Esophagus muscularis mucosa (tissue), 4 donors: ENCODE measurements at regions not wholly inside any gene's neighbourhood (a gene's known extent, or its start where the extent isn't known, plus 50 kb on each side); places are given as distances from the start of the nearest gene placed in this dataset.

Source experiments
- DNase-seq: peaks from one replicate; pipeline ENCODE4 v3.0.0-alpha.2; 2017; ENCODE audit errors: extremely low spot score
- H3K27ac ChIP-seq, 4 donors: fragments of 200-600 bp; sonication (generic); replicated peaks in 1 of 4; 1 replicate in 3 of 4; 2 replicates in 1 of 4; pipeline ENCODE4 v1.5.1; 2016 to 2019; ENCODE audit warnings: mild to moderate bottlenecking in 1 of 4
- H3K27me3 ChIP-seq, 4 donors: fragments of 200-600 bp; sonication (generic); one replicate each; pipeline versions ENCODE4 v1.5.1 to v1.6.0; 2016 to 2019
- H3K36me3 ChIP-seq, 4 donors: fragments of 200-600 bp; sonication (generic); one replicate each; pipeline ENCODE4 v1.5.1; 2016 to 2019
- H3K4me1 ChIP-seq, 4 donors: fragments of 200-600 bp; sonication (generic); one replicate each; pipeline ENCODE4 v1.5.1; 2016 to 2019
- H3K4me3 ChIP-seq, 4 donors: fragments of 200-600 bp; sonication (generic); 1 replicate in 2 of 4; 2 replicates in 2 of 4; pipeline ENCODE4 v1.5.1; 2016 to 2019; ENCODE audit warnings: mild to moderate bottlenecking in 4 of 4, moderate library complexity in 1 of 4
- H3K9me3 ChIP-seq, 4 donors: fragments of 200-600 bp; sonication (generic); 1 replicate in 3 of 4; 2 replicates in 1 of 4; pipeline ENCODE4 v1.5.1; 2016 to 2019
- EP300 ChIP-seq: sonication (generic); formaldehyde crosslinking; IDR thresholded peaks from one replicate; pipeline ENCODE4 v1.6.1; 2017; ENCODE audit warnings: antibody characterized with exemption
- POLR2A ChIP-seq: fragments of 450-650 bp; IDR thresholded peaks from one replicate; pipeline ENCODE4 v1.6.1; 2017; ENCODE audit warnings: antibody characterized with exemption, moderate library complexity, mild to moderate bottlenecking, low read depth
- POLR2AphosphoS5 ChIP-seq, 2 donors: sonication (generic); formaldehyde crosslinking; IDR thresholded peaks; one replicate each; pipeline ENCODE4 v1.6.1; 2017; ENCODE audit warnings: antibody characterized with exemption in 2 of 2
- WGBS: methylation state at CpG from one replicate; pipeline ENCODE4 v1.1.5; 2018; 5-methylcytosine and 5-hydroxymethylcytosine counted together
- intact Hi-C: fragments of 100-400 bp; cut with DNase I; formaldehyde crosslinking; loops from one replicate; pipeline ENCODE4 v1.15.1; 2023
- TF ChIP-seq, protein P1 (sequence below), 3 experiments: fragments of 200-600 bp in 2 of 3; fragments of 450-650 bp in 1 of 3; sonication (generic) in 2 of 3; IDR thresholded peaks; one replicate each; pipeline ENCODE4 v1.5.1; 2017 to 2019; ENCODE audit warnings: antibody characterized with exemption in 3 of 3, mild to moderate bottlenecking in 2 of 3, moderate library complexity in 1 of 3

DNA sequence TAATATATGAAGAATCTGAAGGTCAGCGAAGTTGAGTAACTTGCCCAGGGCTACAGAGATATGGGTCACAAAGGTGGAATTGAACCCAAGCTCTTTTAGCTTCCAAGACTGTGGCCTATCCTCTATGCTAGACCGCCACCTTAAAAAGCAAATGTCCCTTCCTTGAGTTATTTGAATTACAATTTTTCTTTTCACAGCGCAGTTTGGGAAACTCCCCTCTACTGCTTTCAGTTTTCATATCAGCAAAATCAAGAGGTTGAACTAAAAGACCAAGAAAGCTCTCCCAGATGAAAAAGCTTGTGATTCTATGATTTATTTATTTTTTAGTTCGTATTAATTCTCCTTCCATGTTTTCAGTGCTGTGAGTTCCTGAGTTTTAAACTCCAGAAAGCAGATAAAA is 174.5 kb upstream of the C1QTNF7 start:
- Histone ChIP-seq H3K27me3 (no peaks in the 10 kb centered on the region), H3K9me3 (no peaks in the 10 kb centered on the region), H3K4me1 (no peaks in the 10 kb centered on the region), H3K27ac (no peak overlapping the region), H3K4me3 (no peak overlapping the region), H3K36me3 (no peaks in the 10 kb centered on the region)
- no peak for DNase-seq
- intact Hi-C loops = no loop called here
- TF ChIP-seq POLR2A (no peak), EP300 (no peak), POLR2AphosphoS5 (IDR thresholded peaks at IDR 0.05) (no peak)
- TF ChIP-seq, protein P1, sequence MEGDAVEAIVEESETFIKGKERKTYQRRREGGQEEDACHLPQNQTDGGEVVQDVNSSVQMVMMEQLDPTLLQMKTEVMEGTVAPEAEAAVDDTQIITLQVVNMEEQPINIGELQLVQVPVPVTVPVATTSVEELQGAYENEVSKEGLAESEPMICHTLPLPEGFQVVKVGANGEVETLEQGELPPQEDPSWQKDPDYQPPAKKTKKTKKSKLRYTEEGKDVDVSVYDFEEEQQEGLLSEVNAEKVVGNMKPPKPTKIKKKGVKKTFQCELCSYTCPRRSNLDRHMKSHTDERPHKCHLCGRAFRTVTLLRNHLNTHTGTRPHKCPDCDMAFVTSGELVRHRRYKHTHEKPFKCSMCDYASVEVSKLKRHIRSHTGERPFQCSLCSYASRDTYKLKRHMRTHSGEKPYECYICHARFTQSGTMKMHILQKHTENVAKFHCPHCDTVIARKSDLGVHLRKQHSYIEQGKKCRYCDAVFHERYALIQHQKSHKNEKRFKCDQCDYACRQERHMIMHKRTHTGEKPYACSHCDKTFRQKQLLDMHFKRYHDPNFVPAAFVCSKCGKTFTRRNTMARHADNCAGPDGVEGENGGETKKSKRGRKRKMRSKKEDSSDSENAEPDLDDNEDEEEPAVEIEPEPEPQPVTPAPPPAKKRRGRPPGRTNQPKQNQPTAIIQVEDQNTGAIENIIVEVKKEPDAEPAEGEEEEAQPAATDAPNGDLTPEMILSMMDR (IDR thresholded peaks at IDR 0.05) = no peak
- WGBS = 83% methylated on average over 4 of the region's 4 CpGs

DNA sequence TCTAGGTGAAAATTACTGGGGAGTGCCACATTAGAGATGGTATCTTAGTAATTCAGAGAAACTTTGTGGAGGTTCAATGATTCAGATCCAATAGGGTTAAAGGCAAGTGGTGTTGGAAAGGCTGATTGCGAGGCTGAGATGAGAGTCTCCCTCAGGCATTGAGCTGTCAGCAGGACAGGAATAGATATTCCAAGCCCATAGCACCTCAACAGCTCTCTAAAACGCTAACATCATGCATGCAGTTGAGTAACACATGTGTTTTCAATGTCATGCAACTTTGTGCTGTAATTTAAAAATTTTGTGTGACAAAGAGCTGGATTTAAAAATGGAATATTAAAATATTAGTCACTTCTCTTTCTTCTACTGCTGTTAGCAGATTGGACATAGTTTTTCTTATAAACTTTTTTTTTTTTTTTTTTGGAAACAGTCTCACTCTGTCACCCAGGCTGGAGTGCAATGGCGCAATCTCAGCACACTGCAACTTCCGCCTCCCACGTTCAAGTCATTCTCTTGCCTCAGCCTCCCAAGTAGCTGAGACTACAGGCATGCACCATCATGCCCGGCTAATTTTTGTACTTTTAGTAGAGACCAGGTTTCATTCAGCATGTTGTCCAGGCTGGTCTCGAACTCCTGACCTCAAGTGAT is 173.5 kb upstream of the C1QTNF7 start:
- Histone ChIP-seq H3K36me3 (no peaks in the 10 kb centered on the region), H3K4me1 (no peaks in the 10 kb centered on the region), H3K27ac (no peak overlapping the region), H3K9me3 (no peaks in the 10 kb centered on the region), H3K4me3 (no peak overlapping the region), H3K27me3 (no peaks in the 10 kb centered on the region)
- intact Hi-C loops = no loop called here
- TF ChIP-seq POLR2A = no peak
- TF ChIP-seq POLR2AphosphoS5 (IDR thresholded peaks at IDR 0.05) = no peak
- TF ChIP-seq, protein P1 (IDR thresholded peaks at IDR 0.05) = no peak
- no peak for TF ChIP-seq EP300
- no peak for DNase-seq
- WGBS = 76% methylated on average over 7 of the region's 7 CpGs

DNA sequence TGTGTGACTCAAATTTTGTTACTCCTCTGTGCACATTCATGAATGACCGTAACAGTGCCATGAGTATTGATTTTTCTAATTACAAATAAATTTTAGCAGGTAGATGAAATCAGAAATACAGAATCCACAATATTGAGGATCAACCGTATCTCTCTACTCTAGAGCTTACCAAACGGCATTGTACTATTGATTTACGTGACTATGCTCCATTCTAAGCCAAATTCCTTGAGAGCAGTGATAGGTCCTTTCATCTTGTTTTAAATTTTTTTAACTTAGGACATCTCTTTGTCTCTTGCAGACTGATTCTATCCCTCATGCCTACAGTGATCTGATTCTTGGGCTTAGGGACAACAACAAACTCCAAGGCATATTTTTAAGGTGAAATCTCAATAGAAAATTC is 172.3 kb upstream of the C1QTNF7 start:
- Histone ChIP-seq H3K36me3 (no peaks in the 10 kb centered on the region), H3K27ac (no peak overlapping the region), H3K4me1 (no peaks in the 10 kb centered on the region), H3K4me3 (no peak overlapping the region), H3K9me3 (no peaks in the 10 kb centered on the region), H3K27me3 (no peaks in the 10 kb centered on the region)
- intact Hi-C loops = no loop called here
- TF ChIP-seq POLR2A = no peak
- no peak for TF ChIP-seq POLR2AphosphoS5 (IDR thresholded peaks at IDR 0.05)
- no peak for TF ChIP-seq EP300
- TF ChIP-seq, protein P1 (IDR thresholded peaks at IDR 0.05) = no peak
- WGBS = 67% methylated on average over 4 of the region's 4 CpGs
- DNase-seq = no peak

DNA sequence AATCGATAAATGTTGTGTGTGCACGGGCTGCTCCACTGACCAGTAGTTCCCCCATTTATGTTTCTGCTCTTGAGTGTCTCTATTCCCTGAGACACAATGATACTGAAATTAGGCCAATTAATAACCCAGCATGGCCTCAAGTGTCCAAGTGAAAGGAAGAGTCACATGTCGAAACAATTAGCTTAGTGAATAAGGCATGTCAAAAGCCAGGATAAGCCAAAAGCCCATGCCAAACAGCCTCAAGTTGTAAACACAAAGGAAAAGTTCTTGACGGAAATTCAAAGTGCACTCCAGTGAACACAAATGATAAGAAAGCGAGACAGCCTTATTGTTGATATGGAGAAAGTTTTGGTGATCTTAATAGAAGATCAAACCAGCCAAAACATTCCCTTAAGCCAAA is 167.1 kb upstream of the C1QTNF7 start:
- H3K4me3 ChIP-seq = no peak overlapping the region
- WGBS = 66% methylated on average over 5 of the region's 5 CpGs
- no peaks in the 10 kb centered on the region for H3K36me3 ChIP-seq
- intact Hi-C loops = no loop called here
- H3K4me1 ChIP-seq = no peaks in the 10 kb centered on the region
- TF ChIP-seq, protein P1 (IDR thresholded peaks at IDR 0.05) = no peak
- no peak for TF ChIP-seq EP300
- TF ChIP-seq POLR2AphosphoS5 (IDR thresholded peaks at IDR 0.05) = no peak
- TF ChIP-seq POLR2A = no peak
- peaks cover 0 to 3% (median 0%) of the 10 kb centered on the region in 4 donors for H3K9me3 ChIP-seq
- no peak overlapping the region for H3K27ac ChIP-seq
- no peaks in the 10 kb centered on the region for H3K27me3 ChIP-seq
- no peak for DNase-seq

DNA sequence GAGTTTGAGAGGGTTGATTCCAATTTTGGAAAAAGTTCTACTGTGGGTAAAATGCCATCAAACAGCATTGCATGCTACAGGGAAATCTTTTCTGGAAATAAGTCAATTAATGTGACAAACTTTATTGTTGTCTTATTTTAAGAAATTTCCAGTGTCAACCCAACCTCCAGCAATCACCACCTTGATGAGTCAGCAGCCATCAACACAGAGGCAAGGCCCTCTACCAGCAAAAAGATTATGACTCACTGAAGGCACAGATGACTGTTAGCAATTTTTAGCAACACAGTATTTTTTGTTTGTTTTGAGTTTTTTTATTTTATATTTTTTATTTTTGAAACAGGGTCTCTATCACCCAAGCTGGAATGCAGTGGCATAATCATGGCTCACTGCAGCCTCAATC is 165.4 kb upstream of the C1QTNF7 start:
- Histone ChIP-seq H3K27ac (no peak overlapping the region), H3K4me1 (no peaks in the 10 kb centered on the region), H3K27me3 (no peaks in the 10 kb centered on the region), H3K9me3 (peaks cover 0 to 3% (median 0%) of the 10 kb centered on the region in 4 donors), H3K36me3 (no peaks in the 10 kb centered on the region), H3K4me3 (no peak overlapping the region)
- intact Hi-C loops = no loop called here
- DNase-seq = no peak
- no peak for TF ChIP-seq EP300
- no peak for TF ChIP-seq POLR2A
- TF ChIP-seq POLR2AphosphoS5 (IDR thresholded peaks at IDR 0.05) = no peak
- TF ChIP-seq, protein P1 (IDR thresholded peaks at IDR 0.05) = no peak
